ENCODE measurements at regions not wholly inside any gene's neighbourhood (a gene's known extent, or its start where the extent isn't known, plus 50 kb on each side); places are given as distances from the start of the nearest gene placed in this dataset.

GRCh38 chr15:93182703-93183205, 93.7 kb upstream of the RGMA start:
- TF ChIP-seq FOXP2 (optimal IDR thresholded peaks at IDR 0.05; ENCODE audit: control extremely low read depth, extremely low read length, insufficient read depth): no peak
- Histone ChIP-seq H3K4me3 (no peak overlapping the region), H3K36me3 (ENCODE audit: insufficient read depth, low read length) (no peaks in the 10 kb centered on the region), H3K9me3 (ENCODE audit: low read depth, low read length) (no peaks in the 10 kb centered on the region), H3K27ac (no peak overlapping the region), H3K9ac (ENCODE audit: insufficient read length) (no peak overlapping the region)
- DNase-seq (ENCODE audit: low read depth, low spot score): no peak

GRCh38 chr15:93180656-93181055, 91.6 kb upstream of the RGMA start:
- no peak overlapping the region for H3K27ac ChIP-seq
- no peaks in the 10 kb centered on the region for H3K36me3 ChIP-seq (ENCODE audit: insufficient read depth, low read length)
- TF ChIP-seq EZH2 (IDR thresholded peaks at IDR 0.05) (no peak), POLR2AphosphoS5 (IDR thresholded peaks at IDR 0.05; ENCODE audit: borderline replicate concordance, low read depth, low read length) (no peak), FOXP2 (optimal IDR thresholded peaks at IDR 0.05; ENCODE audit: control extremely low read depth, extremely low read length, insufficient read depth) (no peak)
- no peaks in the 10 kb centered on the region for H3K9me3 ChIP-seq (ENCODE audit: low read depth, low read length)
- no peak overlapping the region for H3K4me3 ChIP-seq
- H3K9ac ChIP-seq (ENCODE audit: insufficient read length): no peak overlapping the region
- DNase-seq (ENCODE audit: low read depth, low spot score): no peak

- no peak for TF ChIP-seq FOXP2 (optimal IDR thresholded peaks at IDR 0.05; ENCODE audit: control extremely low read depth, extremely low read length, insufficient read depth)
- no peak for TF ChIP-seq EZH2 (IDR thresholded peaks at IDR 0.05)
- Histone ChIP-seq H3K27ac (no peak overlapping the region), H3K9me3 (ENCODE audit: low read depth, low read length) (no peaks in the 10 kb centered on the region), H3K9ac (ENCODE audit: insufficient read length) (no peak overlapping the region), H3K36me3 (ENCODE audit: insufficient read depth, low read length) (no peaks in the 10 kb centered on the region), H3K4me3 (no peak overlapping the region)
- DNase-seq (ENCODE audit: low read depth, low spot score): no peak
These were observed 91.1 kb upstream of the RGMA start for GRCh38 chr15:93180128-93180527.

GRCh38 chr15:93179700-93180102, 90.7 kb upstream of the RGMA start:
- no peak for TF ChIP-seq POLR2AphosphoS5 (IDR thresholded peaks at IDR 0.05; ENCODE audit: borderline replicate concordance, low read depth, low read length)
- no peak for TF ChIP-seq FOXP2 (optimal IDR thresholded peaks at IDR 0.05; ENCODE audit: control extremely low read depth, extremely low read length, insufficient read depth)
- no peak for TF ChIP-seq EZH2 (IDR thresholded peaks at IDR 0.05)
- H3K4me3 ChIP-seq: no peak overlapping the region
- no peak for DNase-seq (ENCODE audit: low read depth, low spot score)
- H3K9me3 ChIP-seq (ENCODE audit: low read depth, low read length): no peaks in the 10 kb centered on the region
- H3K36me3 ChIP-seq (ENCODE audit: insufficient read depth, low read length): no peaks in the 10 kb centered on the region
- no peak overlapping the region for H3K9ac ChIP-seq (ENCODE audit: insufficient read length)
- no peak overlapping the region for H3K27ac ChIP-seq

DNA sequence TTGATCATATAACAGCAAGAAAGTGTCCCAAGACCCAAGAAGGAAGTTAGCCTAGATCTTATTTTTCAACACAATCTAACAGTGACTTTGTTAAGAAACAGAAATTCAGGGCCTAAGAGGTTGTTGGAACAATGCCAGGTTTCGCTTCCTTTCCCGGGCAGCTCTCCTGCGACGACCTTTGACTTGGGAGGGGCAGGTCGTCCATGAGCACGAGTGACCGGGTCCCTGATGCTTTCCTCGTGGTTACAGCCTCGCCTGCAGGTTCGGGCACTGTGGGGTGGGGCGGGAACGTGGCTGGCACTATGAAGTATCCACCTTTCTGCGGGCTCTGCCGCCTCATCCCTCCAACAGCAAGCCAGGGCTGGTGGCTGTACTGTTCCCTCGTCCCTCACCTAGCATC, 90.1 kb upstream of the RGMA start:
- Histone ChIP-seq H3K9ac (ENCODE audit: insufficient read length) (no peak overlapping the region), H3K4me3 (no peak overlapping the region), H3K9me3 (ENCODE audit: low read depth, low read length) (no peaks in the 10 kb centered on the region), H3K36me3 (ENCODE audit: insufficient read depth, low read length) (no peaks in the 10 kb centered on the region), H3K27ac (no peak overlapping the region)
- no peak for DNase-seq (ENCODE audit: low read depth, low spot score)
- TF ChIP-seq POLR2AphosphoS5 (IDR thresholded peaks at IDR 0.05; ENCODE audit: borderline replicate concordance, low read depth, low read length) (no peak), EZH2 (IDR thresholded peaks at IDR 0.05) (no peak), FOXP2 (optimal IDR thresholded peaks at IDR 0.05; ENCODE audit: control extremely low read depth, extremely low read length, insufficient read depth) (no peak)

DNA sequence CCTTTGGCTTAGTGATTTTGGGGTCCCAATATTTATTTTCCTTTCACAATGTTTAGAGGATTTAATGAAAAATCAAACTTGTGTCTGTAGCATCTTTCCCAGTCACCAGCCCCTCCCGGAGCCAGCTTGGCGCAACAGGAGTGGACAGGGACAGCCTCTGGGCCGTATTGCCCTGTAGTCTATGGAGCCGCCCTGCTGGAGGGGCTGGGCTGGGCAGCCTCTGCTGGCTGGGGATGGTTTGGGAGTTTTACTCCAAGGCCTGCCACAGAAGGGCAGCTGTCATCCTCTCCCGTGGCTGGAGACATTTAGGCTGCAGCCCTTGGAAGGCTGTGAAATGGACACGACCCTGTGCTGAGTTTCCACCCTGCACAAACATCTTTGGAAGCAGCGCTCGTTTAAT, 89.4 kb upstream of the RGMA start:
- Histone ChIP-seq H3K36me3 (ENCODE audit: insufficient read depth, low read length) (no peaks in the 10 kb centered on the region), H3K9me3 (ENCODE audit: low read depth, low read length) (no peaks in the 10 kb centered on the region), H3K9ac (ENCODE audit: insufficient read length) (no peak overlapping the region), H3K4me3 (no peak overlapping the region), H3K27ac (no peak overlapping the region)
- no peak for TF ChIP-seq POLR2AphosphoS5 (IDR thresholded peaks at IDR 0.05; ENCODE audit: borderline replicate concordance, low read depth, low read length)
- TF ChIP-seq FOXP2 (optimal IDR thresholded peaks at IDR 0.05; ENCODE audit: control extremely low read depth, extremely low read length, insufficient read depth): no peak
- no peak for TF ChIP-seq EZH2 (IDR thresholded peaks at IDR 0.05)
- DNase-seq (ENCODE audit: low read depth, low spot score): no peak

DNA sequence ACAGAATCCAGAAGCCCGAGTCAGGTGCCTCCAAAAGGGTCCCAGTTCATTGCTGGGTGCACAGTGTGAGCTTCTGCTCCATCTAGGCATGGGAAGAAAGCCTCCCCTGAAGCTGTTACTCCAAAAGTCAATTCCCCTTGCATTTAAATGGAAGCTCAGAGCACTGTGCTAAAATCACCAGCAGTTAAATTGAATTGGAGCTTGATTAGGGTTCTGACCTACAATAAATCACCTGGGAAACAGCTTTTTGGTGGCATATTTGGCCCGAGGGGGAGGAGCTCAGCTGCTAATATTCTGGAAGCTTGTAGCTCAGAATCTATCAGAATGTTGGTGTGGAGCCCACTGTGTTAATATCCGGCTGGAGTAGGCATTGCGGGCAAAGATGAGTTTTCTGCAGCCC, 87.1 kb upstream of the RGMA start:
- no peaks in the 10 kb centered on the region for H3K36me3 ChIP-seq (ENCODE audit: insufficient read depth, low read length)
- no peak for TF ChIP-seq POLR2AphosphoS5 (IDR thresholded peaks at IDR 0.05; ENCODE audit: borderline replicate concordance, low read depth, low read length)
- no peak for TF ChIP-seq EZH2 (IDR thresholded peaks at IDR 0.05)
- TF ChIP-seq FOXP2 (optimal IDR thresholded peaks at IDR 0.05; ENCODE audit: control extremely low read depth, extremely low read length, insufficient read depth): no peak
- DNase-seq (ENCODE audit: low read depth, low spot score): no peak

GRCh38 chr15:93174836-93175235, 85.8 kb upstream of the RGMA start:
- no peak overlapping the region for H3K9ac ChIP-seq (ENCODE audit: insufficient read length)
- no peak for DNase-seq (ENCODE audit: low read depth, low spot score)
- H3K4me3 ChIP-seq: no peak overlapping the region
- no peak overlapping the region for H3K27ac ChIP-seq
- TF ChIP-seq FOXP2 (optimal IDR thresholded peaks at IDR 0.05; ENCODE audit: control extremely low read depth, extremely low read length, insufficient read depth) (no peak), EZH2 (IDR thresholded peaks at IDR 0.05) (no peak), POLR2AphosphoS5 (IDR thresholded peaks at IDR 0.05; ENCODE audit: borderline replicate concordance, low read depth, low read length) (no peak)
- no peaks in the 10 kb centered on the region for H3K9me3 ChIP-seq (ENCODE audit: low read depth, low read length)
- H3K36me3 ChIP-seq (ENCODE audit: insufficient read depth, low read length): no peaks in the 10 kb centered on the region

More for the DNA sequence above, 87.1 kb upstream of the RGMA start:
- no peak overlapping the region for H3K9ac ChIP-seq (ENCODE audit: insufficient read length)
- H3K27ac ChIP-seq: no peak overlapping the region
- H3K9me3 ChIP-seq (ENCODE audit: low read depth, low read length): no peaks in the 10 kb centered on the region
- H3K4me3 ChIP-seq: no peak overlapping the region

DNA sequence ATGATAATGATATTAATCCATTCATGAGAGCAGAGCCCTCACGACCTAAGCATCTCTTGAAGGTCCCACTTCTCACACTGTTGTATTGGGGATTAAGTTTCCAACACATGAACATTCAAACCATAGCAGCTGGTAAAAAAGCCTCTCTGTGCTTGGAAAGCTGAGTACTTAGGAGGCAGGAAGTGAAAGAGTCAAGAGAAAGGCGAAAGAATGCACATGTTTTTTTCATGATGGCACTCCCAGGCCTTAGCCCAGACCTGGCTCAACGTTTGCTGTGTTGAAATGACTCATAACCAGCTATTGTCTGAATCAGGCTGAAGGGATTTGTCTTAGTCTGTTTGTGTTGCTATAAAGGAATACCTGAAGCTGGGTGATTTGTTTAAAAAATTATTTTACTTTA, 84.4 kb upstream of the RGMA start:
- Histone ChIP-seq H3K27ac (no peak overlapping the region), H3K36me3 (ENCODE audit: insufficient read depth, low read length) (no peaks in the 10 kb centered on the region), H3K4me3 (no peak overlapping the region), H3K9ac (ENCODE audit: insufficient read length) (no peak overlapping the region), H3K9me3 (ENCODE audit: low read depth, low read length) (no peaks in the 10 kb centered on the region)
- DNase-seq (ENCODE audit: low read depth, low spot score): no peak
- no peak for TF ChIP-seq FOXP2 (optimal IDR thresholded peaks at IDR 0.05; ENCODE audit: control extremely low read depth, extremely low read length, insufficient read depth)
- no peak for TF ChIP-seq EZH2 (IDR thresholded peaks at IDR 0.05)
- no peak for TF ChIP-seq POLR2AphosphoS5 (IDR thresholded peaks at IDR 0.05; ENCODE audit: borderline replicate concordance, low read depth, low read length)

All from SK-N-MC (cell line).